ENCODE measurements at regions not wholly inside any gene's neighbourhood (a gene's known extent, or its start where the extent isn't known, plus 50 kb on each side); places are given as distances from the start of the nearest gene placed in this dataset.

- 88% methylated on average over 4 of the region's 4 CpGs for WGBS (ENCODE audit: low lambda C conversion rate, missing lambda C conversion rate)
- no peaks in the 10 kb centered on the region for H3K27me3 ChIP-seq
- H3K4me1 ChIP-seq (ENCODE audit: insufficient read depth): no peaks in the 10 kb centered on the region
- H3K79me2 ChIP-seq: no peaks in the 10 kb centered on the region
- H3K9me3 ChIP-seq (ENCODE audit: low read depth): no peaks in the 10 kb centered on the region
- no peak overlapping the region for H3K27ac ChIP-seq
- DNase-seq (ENCODE audit: low spot score): no peak
- TF ChIP-seq CTCF (IDR thresholded peaks at IDR 0.05; ENCODE audit: poor library complexity) (no peak), EZH2 (IDR thresholded peaks at IDR 0.05; ENCODE audit: borderline replicate concordance) (no peak), EZH2phosphoT487 (IDR thresholded peaks at IDR 0.05; ENCODE audit: low read depth, severe bottlenecking, unreplicated experiment) (no peak)
- no peaks in the 10 kb centered on the region for H4K20me1 ChIP-seq (ENCODE audit: insufficient read depth, poor library complexity, severe bottlenecking)
- H2AFZ ChIP-seq: no peak overlapping the region
- no peak overlapping the region for H3K4me2 ChIP-seq
- H3K9me2 ChIP-seq (replicated peaks; ENCODE audit: insufficient read depth): no peaks in the 10 kb centered on the region
- no peaks in the 10 kb centered on the region for H3K36me3 ChIP-seq (replicated peaks; ENCODE audit: insufficient read depth, low read depth)
- H3K4me3 ChIP-seq: no peak overlapping the region
These were observed 119.1 kb upstream of the C1orf21 start for GRCh38 chr1:184267747-184268146.

GRCh38 chr1:184270556-184270955 lies 116.3 kb upstream of the C1orf21 start:
- 32% methylated on average over 3 of the region's 3 CpGs for WGBS (ENCODE audit: low lambda C conversion rate, missing lambda C conversion rate)
- H3K9me2 ChIP-seq (replicated peaks; ENCODE audit: insufficient read depth): no peaks in the 10 kb centered on the region
- H3K4me2 ChIP-seq: no peak overlapping the region
- no peaks in the 10 kb centered on the region for H3K4me1 ChIP-seq (ENCODE audit: insufficient read depth)
- H3K27me3 ChIP-seq: no peaks in the 10 kb centered on the region
- no peak for DNase-seq (ENCODE audit: low spot score)
- H3K4me3 ChIP-seq: no peak overlapping the region
- no peak overlapping the region for H3K27ac ChIP-seq
- no peaks in the 10 kb centered on the region for H4K20me1 ChIP-seq (ENCODE audit: insufficient read depth, poor library complexity, severe bottlenecking)
- no peaks in the 10 kb centered on the region for H3K36me3 ChIP-seq (replicated peaks; ENCODE audit: insufficient read depth, low read depth)
- no peak overlapping the region for H2AFZ ChIP-seq
- no peaks in the 10 kb centered on the region for H3K9me3 ChIP-seq (ENCODE audit: low read depth)
- TF ChIP-seq EZH2phosphoT487 (IDR thresholded peaks at IDR 0.05; ENCODE audit: low read depth, severe bottlenecking, unreplicated experiment): no peak
- H3K79me2 ChIP-seq: no peaks in the 10 kb centered on the region

DNA sequence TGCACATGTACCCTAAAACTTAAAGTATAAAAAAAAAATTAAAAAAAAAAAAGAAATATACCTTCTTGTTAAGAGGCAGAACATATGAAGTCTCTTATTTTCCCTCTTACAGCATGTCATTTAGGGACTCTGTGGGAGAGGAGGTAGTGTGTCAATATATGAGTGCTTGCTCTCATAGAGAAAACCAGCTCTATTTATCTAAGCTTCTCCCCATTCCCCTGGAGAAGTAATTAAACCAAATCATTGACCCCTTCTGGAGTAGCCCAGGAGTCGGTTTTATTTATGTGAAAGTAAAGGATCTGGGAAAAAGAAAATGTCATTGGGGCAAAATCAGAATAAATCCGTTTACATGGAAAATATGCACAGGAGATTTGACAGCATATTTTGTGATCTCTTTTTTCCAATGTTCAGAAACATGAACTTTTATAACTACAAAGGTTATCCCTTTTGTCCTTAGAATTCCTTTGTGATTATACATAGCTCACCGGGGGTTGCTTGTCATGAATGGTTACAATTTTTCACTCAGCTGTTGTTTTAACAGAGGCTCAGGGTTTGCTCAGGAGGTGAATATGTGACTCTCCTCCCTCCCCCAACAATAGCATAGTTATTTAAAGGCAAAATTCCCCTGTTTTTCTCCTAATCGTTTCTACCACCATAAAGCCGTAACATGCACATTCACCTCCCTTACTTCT lies 114.5 kb upstream of the C1orf21 start:
- Histone ChIP-seq H3K9me3 (ENCODE audit: low read depth) (peaks cover 3% of the 10 kb centered on the region), H3K4me1 (ENCODE audit: insufficient read depth) (no peaks in the 10 kb centered on the region), H3K27me3 (no peaks in the 10 kb centered on the region), H2AFZ (no peak overlapping the region), H3K27ac (no peak overlapping the region), H3K79me2 (no peaks in the 10 kb centered on the region), H3K36me3 (replicated peaks; ENCODE audit: insufficient read depth, low read depth) (no peaks in the 10 kb centered on the region), H3K4me2 (no peak overlapping the region), H3K9me2 (replicated peaks; ENCODE audit: insufficient read depth) (no peaks in the 10 kb centered on the region), H4K20me1 (ENCODE audit: insufficient read depth, poor library complexity, severe bottlenecking) (no peaks in the 10 kb centered on the region), H3K4me3 (no peak overlapping the region)
- no peak for DNase-seq (ENCODE audit: low spot score)
- no peak for TF ChIP-seq CTCF (IDR thresholded peaks at IDR 0.05; ENCODE audit: poor library complexity)
- no peak for TF ChIP-seq EZH2 (IDR thresholded peaks at IDR 0.05; ENCODE audit: borderline replicate concordance)
- TF ChIP-seq EZH2phosphoT487 (IDR thresholded peaks at IDR 0.05; ENCODE audit: low read depth, severe bottlenecking, unreplicated experiment): no peak
- WGBS (ENCODE audit: low lambda C conversion rate, missing lambda C conversion rate): 58% methylated on average over 5 of the region's 5 CpGs

DNA sequence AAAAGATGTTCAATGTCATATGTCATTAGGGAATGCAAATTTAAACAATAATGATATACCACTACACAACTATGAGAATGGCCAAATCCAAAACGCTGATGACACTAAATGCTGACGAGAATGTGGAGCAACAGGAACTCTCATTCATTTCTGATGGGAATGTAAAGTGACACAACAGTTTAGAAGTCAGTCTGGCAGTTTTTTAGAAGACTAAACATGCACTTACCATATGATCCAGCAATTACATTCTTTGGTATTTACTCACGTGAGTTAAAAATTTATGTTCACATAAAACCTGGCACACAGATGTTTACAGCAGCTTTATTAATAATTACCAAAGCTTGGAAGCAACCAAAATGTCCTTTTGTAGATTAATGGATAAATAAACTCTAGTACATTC lies 110.4 kb upstream of the C1orf21 start:
- Histone ChIP-seq H3K79me2 (no peaks in the 10 kb centered on the region), H3K27ac (no peak overlapping the region), H3K9me2 (replicated peaks; ENCODE audit: insufficient read depth) (no peaks in the 10 kb centered on the region), H3K4me3 (no peak overlapping the region), H3K9me3 (ENCODE audit: low read depth) (peaks cover 3% of the 10 kb centered on the region), H4K20me1 (ENCODE audit: insufficient read depth, poor library complexity, severe bottlenecking) (no peaks in the 10 kb centered on the region), H3K36me3 (replicated peaks; ENCODE audit: insufficient read depth, low read depth) (no peaks in the 10 kb centered on the region), H3K4me2 (no peak overlapping the region), H3K27me3 (no peaks in the 10 kb centered on the region), H2AFZ (no peak overlapping the region), H3K4me1 (ENCODE audit: insufficient read depth) (no peaks in the 10 kb centered on the region)
- no peak for DNase-seq (ENCODE audit: low spot score)
- no peak for TF ChIP-seq EZH2phosphoT487 (IDR thresholded peaks at IDR 0.05; ENCODE audit: low read depth, severe bottlenecking, unreplicated experiment)
- TF ChIP-seq CTCF (IDR thresholded peaks at IDR 0.05; ENCODE audit: poor library complexity): no peak
- 76% methylated on average over 3 of the region's 3 CpGs for WGBS (ENCODE audit: low lambda C conversion rate, missing lambda C conversion rate)

Measured in hepatocyte (in vitro differentiated cells).